AG04449 (cell line): ENCODE measurements at regions not wholly inside any gene's neighbourhood (a gene's known extent, or its start where the extent isn't known, plus 50 kb on each side); places are given as distances from the start of the nearest gene placed in this dataset.

ENCODE experiments used
- CTCF ChIA-PET: fragments of 350-600 bp; formaldehyde crosslinking; extraction: SDS; loops from one replicate; lab custom pipeline; 2021; ENCODE audit warnings: antibody characterized with exemption; lab: Yijun Ruan, JAX
- POLR2A ChIA-PET: fragments of 400-600, 350-600 bp; formaldehyde crosslinking; extraction: SDS; loops from one replicate; lab custom pipeline; 2020; ENCODE audit warnings: antibody characterized with exemption, inconsistent platforms; lab: Yijun Ruan, JAX
- DNase-seq: peaks from one replicate; pipeline ENCODE4 v3.0.0-alpha.2; 2010; ENCODE audit warnings: low read depth, low spot score
- H3K4me3 ChIP-seq: 2 replicates; pipeline ENCODE4 v1.5.1; 2011; ENCODE audit warnings: low read depth, mild to moderate bottlenecking, control low read depth, low read length
- CTCF ChIP-seq: IDR thresholded peaks from one replicate; pipeline ENCODE4 v1.5.1; 2011; ENCODE audit warnings: mild to moderate bottlenecking, moderate library complexity, low read length, control low read depth, inconsistent platforms; ENCODE audit not compliant: insufficient read depth; ENCODE audit errors: missing control alignments

GRCh38 chr2:217038001-217038400 is 178.1 kb upstream of the TNP1 start:
- no peak overlapping the region for H3K4me3 ChIP-seq
- POLR2A ChIA-PET, result interaction anchor here (0.6 kb wide), 1 partner anchor 26 kb away, joined by 3 read pairs; no protein-coding TSS in a partner anchor
- DNase-seq, result no peak
- no peak for TF ChIP-seq CTCF
- CTCF ChIA-PET, result no interaction called here

GRCh38 chr2:217037353-217037752 is 177.5 kb upstream of the TNP1 start:
- ChIA-PET POLR2A (no interaction called here), CTCF (no interaction called here)
- TF ChIP-seq CTCF, result no peak
- DNase-seq, result no peak
- no peak overlapping the region for H3K4me3 ChIP-seq

- ChIA-PET CTCF (no interaction called here), POLR2A (no interaction called here)
- no peak for TF ChIP-seq CTCF
- no peak for DNase-seq
- no peak overlapping the region for H3K4me3 ChIP-seq
These were observed 176.1 kb upstream of the TNP1 start for GRCh38 chr2:217035967-217036366.

GRCh38 chr2:217033186-217033585 is 173.3 kb upstream of the TNP1 start:
- no peak overlapping the region for H3K4me3 ChIP-seq
- DNase-seq, result no peak
- ChIA-PET CTCF (no interaction called here), POLR2A (no interaction called here)
- TF ChIP-seq CTCF, result no peak

- no peak overlapping the region for H3K4me3 ChIP-seq
- TF ChIP-seq CTCF, result no peak
- POLR2A ChIA-PET, result no interaction called here
- CTCF ChIA-PET, result no interaction called here
- DNase-seq, result no peak
These were observed 171.6 kb upstream of the TNP1 start for GRCh38 chr2:217031445-217031844.

- no peak overlapping the region for H3K4me3 ChIP-seq
- DNase-seq, result no peak
- no peak for TF ChIP-seq CTCF
- ChIA-PET POLR2A (no interaction called here), CTCF (interaction anchor here (0.5 to 1.0 kb wide), 2 partner anchors 12 to 1035 kb away, joined by 3 read pairs; no protein-coding TSS in a partner anchor)
These were observed 170.2 kb upstream of the TNP1 start for GRCh38 chr2:217030081-217030480.
